K562 (cell line): ENCODE measurements at regions not wholly inside any gene's neighbourhood (a gene's known extent, or its start where the extent isn't known, plus 50 kb on each side); places are given as distances from the start of the nearest gene placed in this dataset.

ENCODE experiments used
- CBX2 ChIP-seq: fragments of 200-600 bp; sonication (generic); IDR thresholded peaks from one replicate; pipeline ENCODE4 v1.6.1; 2012; ENCODE audit warnings: mild to moderate bottlenecking, low read length, inconsistent platforms; ENCODE audit not compliant: insufficient read depth, poor library complexity, severe bottlenecking
- DMBX1 ChIP-seq: fragments of 250-450 bp; sonication (Bioruptor Pico); IDR thresholded peaks from 2 replicates; pipeline ENCODE4 v1.8.0; 2022; ENCODE audit warnings: inconsistent platforms, mild to moderate bottlenecking, moderate library complexity, borderline replicate concordance
- FOS ChIP-seq: IDR thresholded peaks from 3 replicates; pipeline ENCODE4 v1.6.1; 2011; ENCODE audit not compliant: insufficient read length; ENCODE audit errors: extremely low read depth
- JUN ChIP-seq, 2 experiments: sonication (generic) in 1 of 2; formaldehyde crosslinking in 1 of 2; IDR thresholded peaks; 2 replicates each; pipeline versions ENCODE4 v1.6.1 to v1.8.0; 2012 to 2022; ENCODE audit warnings: borderline replicate concordance in 2 of 2, mild to moderate bottlenecking in 2 of 2, improper control_type of control experiment in 1 of 2, low read depth in 1 of 2, low read length in 1 of 2, missing genetic modification reagents in 1 of 2
- REST ChIP-seq, 2 experiments: fragments of 450-650 bp; formaldehyde crosslinking in 1 of 2; IDR thresholded peaks; 2 replicates each; pipeline versions ENCODE4 v1.4.0 to v1.6.1; 2014 to 2020; ENCODE audit warnings: mild to moderate bottlenecking in 2 of 2, borderline replicate concordance in 1 of 2, low read depth in 1 of 2
- RUNX1 ChIP-seq: sonication (generic); IDR thresholded peaks from 2 replicates; pipeline ENCODE4 v1.6.1; 2016; ENCODE audit warnings: antibody characterized with exemption, low read depth
- TRIM25 ChIP-seq: fragments of 450-650 bp; IDR thresholded peaks from 2 replicates; pipeline ENCODE4 v1.7.0; 2016; ENCODE audit warnings: borderline replicate concordance
- ZHX1 ChIP-seq: fragments of 150-350 bp; conservative IDR thresholded peaks from 2 replicates; pipeline ENCODE4 v1.6.1; 2014; ENCODE audit warnings: low read length
- ZNF561 ChIP-seq: fragments of 450-650 bp; formaldehyde crosslinking; conservative IDR thresholded peaks from 2 replicates; pipeline ENCODE4 v1.4.0; 2020; ENCODE audit warnings: mild to moderate bottlenecking, moderate library complexity
- ZNF584 ChIP-seq: fragments of 200-800 bp; sonication (Bioruptor generic); IDR thresholded peaks from 2 replicates; pipeline ENCODE4 v1.6.1; 2016; ENCODE audit warnings: low read depth, mild to moderate bottlenecking, missing genetic modification characterization, missing compliant biosample characterization
- ZNF764 ChIP-seq: fragments of 250-450 bp; sonication (Bioruptor Pico); IDR thresholded peaks from 2 replicates; pipeline ENCODE4 v1.4.0; 2020; ENCODE audit warnings: low read depth, mild to moderate bottlenecking, moderate library complexity
- ZZZ3 ChIP-seq: fragments of 450-650 bp; IDR thresholded peaks from 2 replicates; pipeline ENCODE4 v1.6.1; 2016; ENCODE audit warnings: antibody characterized with exemption, mild to moderate bottlenecking, moderate library complexity

GRCh38 chr7:131057015-131057793, 270.5 kb upstream of the MKLN1 start (continued):
- TF ChIP-seq REST (IDR thresholded peaks at IDR 0.05; ENCODE audit: borderline replicate concordance) (peak; percentile 3; the same call in 1 of the 2 replicates), REST (CRISPR knock-in tag; IDR thresholded peaks at IDR 0.05; ENCODE audit: low read depth) (no peak), ZNF764 (no peak), RUNX1 (no peak), ZHX1 (no peak), ZNF584 (CRISPR knock-in tag) (no peak), DMBX1 (CRISPR knock-in tag) (no peak), ZNF561 (no peak), JUN (IDR thresholded peaks at IDR 0.05; ENCODE audit: borderline replicate concordance, low read depth, low read length) (no peak), JUN (CRISPR knock-in tag; IDR thresholded peaks at IDR 0.05; ENCODE audit: borderline replicate concordance) (no peak), FOS (no peak), ZZZ3 (no peak), TRIM25 (no peak), CBX2 (no peak)
